Forelimb muscle (tissue), 1 donor: ENCODE measurements at regions not wholly inside any gene's neighbourhood (a gene's known extent, or its start where the extent isn't known, plus 50 kb on each side); places are given as distances from the start of the nearest gene placed in this dataset.

Experiments used
- DNase-seq: peaks from one replicate; pipeline ENCODE4 v3.0.0-alpha.2; 2013; ENCODE audit warnings: low read depth

GRCh38 chr5:103498800-103499551 is 63.6 kb downstream of the NUDT12 start:
- DNase-seq, result no peak

- DNase-seq, result no peak
Measured at GRCh38 chr5:103498211-103498610, 64.4 kb downstream of the NUDT12 start.

- DNase-seq, result no peak
Measured at GRCh38 chr5:103497781-103498180, 64.8 kb downstream of the NUDT12 start.

GRCh38 chr5:103490030-103490739 is 72.4 kb downstream of the NUDT12 start:
- no peak for DNase-seq

GRCh38 chr5:103489307-103489706 is 73.3 kb downstream of the NUDT12 start:
- no peak for DNase-seq

- DNase-seq, result no peak
Measured at GRCh38 chr5:103487822-103488493, 74.6 kb downstream of the NUDT12 start.

GRCh38 chr5:103487218-103487617 is 75.4 kb downstream of the NUDT12 start:
- DNase-seq, result no peak

- DNase-seq, result no peak
Measured at GRCh38 chr5:103486739-103487138, 75.8 kb downstream of the NUDT12 start.

GRCh38 chr5:103480246-103480645 is 82.3 kb downstream of the NUDT12 start:
- no peak for DNase-seq

GRCh38 chr5:103477678-103478077 is 84.9 kb downstream of the NUDT12 start:
- DNase-seq, result no peak

- no peak for DNase-seq
Measured at GRCh38 chr5:103476811-103477210, 85.8 kb downstream of the NUDT12 start.

GRCh38 chr5:103475629-103476240 is 86.9 kb downstream of the NUDT12 start:
- DNase-seq, result peak; percentile 45

GRCh38 chr5:103474677-103475076 is 87.9 kb downstream of the NUDT12 start:
- no peak for DNase-seq

GRCh38 chr5:103473725-103474124 is 88.9 kb downstream of the NUDT12 start:
- DNase-seq, result no peak

GRCh38 chr5:103472830-103473229 is 89.8 kb downstream of the NUDT12 start:
- no peak for DNase-seq

- DNase-seq, result no peak
Measured at GRCh38 chr5:103472265-103472664, 90.3 kb downstream of the NUDT12 start.

- no peak for DNase-seq
Measured at GRCh38 chr5:103469288-103470040, 93.1 kb downstream of the NUDT12 start.

- no peak for DNase-seq
Measured at GRCh38 chr5:103467831-103468230, 94.8 kb downstream of the NUDT12 start.

- no peak for DNase-seq
Measured at GRCh38 chr5:103466495-103466894, 96.1 kb downstream of the NUDT12 start.

GRCh38 chr5:103465891-103466290 is 96.7 kb downstream of the NUDT12 start:
- no peak for DNase-seq

- DNase-seq, result no peak
Measured at GRCh38 chr5:103464835-103465484, 97.6 kb downstream of the NUDT12 start.
